HG03064 (cell line): ENCODE measurements at regions not wholly inside any gene's neighbourhood (a gene's known extent, or its start where the extent isn't known, plus 50 kb on each side); places are given as distances from the start of the nearest gene placed in this dataset.
"Not testable (repeated sequence)": the region's sequence is repeated elsewhere in the genome, so short reads cannot be mapped to it uniquely, and the experiment has no call there.

Source experiments
- ATAC-seq: cut with Tn5 transposase; IDR thresholded peaks from one replicate; pipeline ENCODE4 v1.9.1; 2021; ENCODE audit warnings: low read depth; ENCODE audit not compliant: unreplicated experiment

DNA sequence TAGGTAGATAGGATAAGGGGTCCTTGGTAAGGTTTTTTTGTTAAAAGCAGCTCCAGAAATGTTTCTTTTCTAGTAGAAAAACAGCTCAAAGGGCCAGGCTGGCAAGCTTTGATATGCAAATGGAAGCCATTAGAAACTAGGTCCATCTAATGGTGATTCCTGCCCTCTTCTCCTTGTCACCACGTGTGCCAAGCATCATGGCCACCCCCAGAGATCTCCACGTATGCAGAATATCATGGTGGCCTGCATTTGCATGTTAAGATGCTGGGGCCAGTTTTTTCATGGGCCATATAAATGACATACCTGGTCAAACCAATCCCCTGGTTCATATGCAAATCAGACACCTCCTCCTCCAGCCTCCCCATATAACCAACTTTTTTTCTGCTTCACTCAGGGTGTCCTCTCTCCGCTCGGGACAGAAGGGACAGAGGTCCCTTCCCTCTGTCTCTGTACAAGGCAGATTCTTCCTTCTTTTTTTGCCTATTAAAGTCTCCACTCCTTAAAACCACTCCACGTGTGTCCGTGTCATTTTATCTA, 1335.9 kb downstream of the UQCRFS1 start:
- ATAC-seq: no peak

DNA sequence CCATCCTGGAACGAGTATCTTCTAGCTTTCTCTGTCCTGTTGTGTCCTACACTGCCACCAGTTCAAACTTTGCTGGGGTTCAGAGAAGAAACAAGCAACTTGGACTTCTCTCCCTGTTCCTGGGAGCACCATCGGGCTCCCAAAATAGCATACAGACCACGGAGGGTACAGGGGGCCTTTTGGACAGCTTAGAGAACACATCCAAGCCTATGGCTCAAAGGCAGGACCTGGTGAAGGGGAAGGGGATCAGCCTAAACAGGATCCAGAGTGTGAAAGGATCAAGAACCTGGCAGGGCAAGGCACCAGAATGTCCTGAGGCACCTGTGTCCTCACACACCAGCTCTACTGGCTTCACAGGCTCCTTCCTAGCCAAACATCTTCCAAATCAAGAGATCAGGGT, 1336.5 kb downstream of the UQCRFS1 start:
- ATAC-seq: no peak

DNA sequence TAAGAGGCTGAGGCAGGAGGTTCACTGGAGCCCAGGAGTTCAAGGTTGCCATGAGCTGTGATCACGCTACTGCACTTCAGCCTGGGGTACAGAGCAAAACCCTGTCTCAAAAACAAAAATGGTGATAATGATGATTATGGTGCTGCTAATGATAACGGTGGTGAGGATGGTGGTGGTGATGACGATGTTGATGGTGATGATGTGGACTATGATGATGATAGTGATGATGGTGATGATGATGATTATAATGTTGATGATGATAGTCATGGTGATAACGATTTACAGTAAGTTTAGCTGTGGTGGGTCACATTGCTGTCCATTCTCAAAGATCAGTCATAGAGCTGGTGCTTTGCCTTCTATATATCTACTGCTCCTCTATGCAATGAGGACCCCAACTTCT, 1340.6 kb downstream of the UQCRFS1 start:
- no peak for ATAC-seq

DNA sequence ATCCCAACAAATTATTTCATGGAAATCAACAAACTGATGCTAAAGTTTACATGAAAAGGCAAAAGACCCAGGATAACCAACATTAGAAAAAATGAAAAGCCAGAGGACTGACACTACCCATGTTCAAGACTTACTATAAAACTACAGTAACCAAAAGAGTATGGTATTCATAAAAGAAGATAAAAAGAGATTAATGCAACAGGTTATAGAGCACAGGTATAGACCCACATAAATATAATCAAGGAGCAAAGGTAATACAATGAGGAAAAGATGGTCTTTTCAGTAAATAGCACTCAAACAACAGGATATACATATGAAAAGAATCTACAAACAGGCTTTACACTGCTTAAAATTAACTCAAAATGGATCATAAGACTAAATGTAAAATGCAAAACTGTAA, 1342.7 kb downstream of the UQCRFS1 start:
- ATAC-seq: no peak

GRCh38 chr19:27868007-27868406, 1344.9 kb downstream of the UQCRFS1 start:
- no peak for ATAC-seq

GRCh38 chr19:27865927-27866777, 1346.8 kb downstream of the UQCRFS1 start:
- no peak for ATAC-seq

- ATAC-seq: no peak
Measured at GRCh38 chr19:27861411-27861975, 1351.5 kb downstream of the UQCRFS1 start.

DNA sequence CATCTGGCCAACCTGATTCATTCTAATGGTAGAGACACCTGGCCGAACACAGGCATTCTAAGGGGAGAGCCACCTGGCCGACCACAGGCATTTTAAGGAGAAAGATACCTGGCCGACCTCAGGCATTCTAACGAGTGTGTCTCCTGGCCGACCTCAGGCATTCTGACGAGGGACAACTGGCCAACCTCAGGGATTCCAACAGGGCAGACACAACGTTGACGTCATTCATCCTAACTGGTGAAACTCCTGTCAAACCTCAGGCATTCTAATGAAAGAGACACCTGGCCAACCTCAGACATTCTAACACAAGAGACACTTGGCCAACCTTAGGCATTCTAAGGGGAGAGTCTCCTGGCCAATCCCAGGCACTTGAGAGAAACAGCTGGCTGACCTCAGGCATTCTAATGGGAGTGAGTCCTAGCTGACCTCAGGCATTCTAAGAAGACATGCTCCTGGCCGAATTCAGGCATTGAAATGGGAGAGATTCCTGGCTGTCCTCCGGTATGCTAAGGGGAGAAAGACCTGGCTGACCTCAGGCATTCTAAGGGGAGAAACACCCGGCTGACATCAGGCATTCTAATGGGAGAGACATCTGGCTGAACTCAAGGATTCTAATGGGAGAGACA, 1352.5 kb downstream of the UQCRFS1 start:
- ATAC-seq: no peak

GRCh38 chr19:27859689-27860088, 1353.3 kb downstream of the UQCRFS1 start:
- no peak for ATAC-seq

GRCh38 chr19:27858981-27859581, 1353.9 kb downstream of the UQCRFS1 start:
- ATAC-seq: no peak

- not testable (repeated sequence) for ATAC-seq
Measured at GRCh38 chr19:27852931-27853330, 1360.0 kb downstream of the UQCRFS1 start.

DNA sequence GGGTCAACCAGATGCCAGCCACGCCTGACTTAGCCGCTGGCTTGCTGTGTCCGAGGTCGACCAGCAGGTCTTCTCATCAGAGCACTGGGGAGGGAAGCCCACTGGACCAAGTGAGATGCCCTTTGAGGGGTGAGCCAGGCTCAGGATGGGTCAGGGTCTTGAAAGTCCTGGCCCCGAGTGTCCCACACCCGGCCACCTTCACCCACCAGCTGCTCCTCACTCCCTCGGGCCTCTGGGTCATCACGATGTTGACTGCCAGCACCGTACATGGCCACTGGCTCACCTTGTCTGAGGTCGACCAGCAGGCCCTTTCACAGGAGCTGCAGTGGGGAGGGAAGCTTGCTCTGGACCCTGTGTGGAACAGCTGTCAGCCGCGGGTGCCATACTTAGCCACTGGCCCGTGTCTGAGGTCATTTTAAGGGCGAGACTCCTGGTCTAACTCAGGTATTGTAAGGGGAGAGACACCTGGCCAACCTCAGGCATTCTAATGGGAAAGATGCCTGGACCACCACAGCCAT, 1361.3 kb downstream of the UQCRFS1 start:
- ATAC-seq: no peak

DNA sequence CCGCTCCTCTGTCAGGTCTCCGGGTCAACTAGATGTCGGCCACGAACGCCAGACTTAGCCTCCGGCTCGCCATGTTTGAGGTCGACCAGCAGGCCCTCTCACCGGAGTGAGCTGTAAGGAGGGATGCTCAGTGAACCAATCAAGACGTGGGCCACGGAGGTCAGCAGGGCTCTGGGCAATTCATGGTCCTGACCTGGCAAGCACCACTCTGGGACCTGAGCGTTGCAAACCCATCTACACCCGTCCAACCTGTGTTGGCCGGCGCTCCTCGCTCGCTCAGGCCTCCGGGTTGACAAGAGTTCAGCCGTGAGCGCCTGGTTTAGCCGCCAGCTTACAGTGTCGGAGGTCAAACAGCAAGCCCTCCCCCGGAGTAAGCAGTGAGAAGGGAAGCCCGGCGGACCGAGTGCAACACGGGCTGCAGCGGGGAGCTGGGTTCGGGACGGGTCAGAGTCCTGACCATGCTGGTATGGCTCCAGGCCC, 1361.9 kb downstream of the UQCRFS1 start:
- no peak for ATAC-seq

DNA sequence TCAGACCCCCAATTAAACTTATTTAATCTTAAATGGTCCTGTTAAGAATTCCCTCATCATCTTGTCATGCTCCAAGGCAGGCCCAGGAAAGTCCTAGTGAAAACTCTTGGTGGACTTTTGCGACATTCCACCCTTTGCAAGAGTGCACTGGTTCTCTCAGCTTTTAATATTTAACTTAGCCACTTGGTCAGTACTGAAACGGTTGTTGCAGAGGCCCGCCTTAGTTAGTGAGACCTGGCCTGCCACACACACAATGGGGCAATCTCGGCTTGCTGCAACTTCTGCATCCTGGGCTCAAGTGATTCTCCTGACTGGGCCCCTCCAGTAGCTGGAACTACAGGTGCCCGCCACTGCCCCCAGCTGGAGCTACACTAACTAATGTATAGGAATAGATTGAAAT, 1366.0 kb downstream of the UQCRFS1 start:
- no peak for ATAC-seq

GRCh38 chr19:27844261-27844660, 1368.7 kb downstream of the UQCRFS1 start:
- no peak for ATAC-seq

GRCh38 chr19:27843861-27844260, 1369.1 kb downstream of the UQCRFS1 start:
- no peak for ATAC-seq

- no peak for ATAC-seq
Measured at GRCh38 chr19:27833031-27833430, 1379.9 kb downstream of the UQCRFS1 start.

DNA sequence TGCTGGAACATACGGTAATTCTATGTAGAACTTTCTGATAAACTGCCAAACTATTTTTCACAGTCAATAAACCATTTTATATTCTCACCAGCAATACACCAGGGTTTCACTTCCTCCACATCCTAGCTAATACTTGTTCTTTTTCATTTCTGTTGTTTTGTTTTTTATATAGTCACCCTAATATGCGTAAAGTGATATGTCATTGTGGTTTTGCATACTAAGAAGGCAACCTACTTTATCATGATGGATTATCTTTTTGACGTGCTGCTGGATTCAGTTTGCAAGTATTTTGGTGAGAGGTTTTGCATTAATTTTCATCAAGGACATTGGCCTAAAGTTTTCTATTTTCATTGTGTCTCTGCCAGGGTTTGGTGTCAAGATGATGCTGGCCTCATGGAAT, 1384.1 kb downstream of the UQCRFS1 start:
- ATAC-seq: no peak

- ATAC-seq: no peak
Measured at GRCh38 chr19:27824108-27824507, 1388.8 kb downstream of the UQCRFS1 start.

- no peak for ATAC-seq
Measured at GRCh38 chr19:27822336-27822735, 1390.6 kb downstream of the UQCRFS1 start.
